GM21737 (cell line): ENCODE measurements at regions not wholly inside any gene's neighbourhood (a gene's known extent, or its start where the extent isn't known, plus 50 kb on each side); places are given as distances from the start of the nearest gene placed in this dataset.

Experiments used
- ATAC-seq: cut with Tn5 transposase; IDR thresholded peaks from one replicate; pipeline ENCODE4 v1.9.1; 2021; ENCODE audit warnings: mild to moderate bottlenecking, moderate library complexity; ENCODE audit not compliant: unreplicated experiment

DNA sequence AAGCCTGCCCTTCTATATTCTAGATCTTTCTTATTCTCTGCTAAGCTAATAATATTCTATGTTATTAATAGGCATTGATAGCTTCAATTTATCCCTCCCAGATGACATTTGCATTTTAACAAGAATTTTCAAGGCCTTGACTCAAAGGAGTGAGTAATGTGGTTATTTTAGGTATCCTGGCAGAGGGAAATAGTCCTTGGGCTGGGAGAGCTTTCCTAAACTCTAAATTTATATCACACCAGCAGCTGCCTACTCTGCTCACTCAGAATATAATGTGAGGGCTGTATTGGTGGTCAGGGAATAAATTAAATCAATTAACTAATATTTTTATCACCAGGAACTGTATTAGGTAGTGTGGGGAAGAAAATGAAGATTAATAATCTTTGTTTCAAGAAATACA, 74.8 kb upstream of the ADAM23 start:
- ATAC-seq: no peak

DNA sequence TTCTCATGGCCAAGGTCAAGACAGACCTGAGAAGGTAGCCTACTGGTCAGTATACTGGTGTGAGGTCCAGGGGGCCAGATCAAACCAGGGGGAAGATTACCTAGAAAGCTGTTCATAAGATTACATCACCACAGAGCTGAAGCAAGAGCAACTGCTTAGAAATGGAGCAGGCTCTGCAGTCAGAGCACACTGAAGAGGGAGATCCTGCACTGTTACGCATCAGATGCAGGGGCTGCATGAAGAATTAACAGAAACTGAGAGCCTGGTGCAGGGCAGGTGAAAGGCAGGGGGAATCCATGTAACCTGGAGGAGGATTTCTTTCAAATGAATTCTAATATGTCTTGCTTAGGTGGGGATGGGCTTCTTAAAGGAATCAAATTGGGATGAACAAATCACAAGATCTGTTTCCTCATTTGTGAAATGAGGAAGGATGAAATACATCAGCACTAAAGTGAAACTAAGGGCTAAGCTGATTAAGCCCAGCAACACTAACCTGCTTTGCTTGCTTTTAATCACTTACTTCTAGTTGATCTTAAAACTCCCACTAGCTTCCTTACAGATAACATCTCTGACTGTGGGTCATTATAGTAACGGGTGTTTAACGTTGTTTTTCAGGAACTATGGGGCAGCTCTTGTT, 74.3 kb upstream of the ADAM23 start:
- no peak for ATAC-seq

DNA sequence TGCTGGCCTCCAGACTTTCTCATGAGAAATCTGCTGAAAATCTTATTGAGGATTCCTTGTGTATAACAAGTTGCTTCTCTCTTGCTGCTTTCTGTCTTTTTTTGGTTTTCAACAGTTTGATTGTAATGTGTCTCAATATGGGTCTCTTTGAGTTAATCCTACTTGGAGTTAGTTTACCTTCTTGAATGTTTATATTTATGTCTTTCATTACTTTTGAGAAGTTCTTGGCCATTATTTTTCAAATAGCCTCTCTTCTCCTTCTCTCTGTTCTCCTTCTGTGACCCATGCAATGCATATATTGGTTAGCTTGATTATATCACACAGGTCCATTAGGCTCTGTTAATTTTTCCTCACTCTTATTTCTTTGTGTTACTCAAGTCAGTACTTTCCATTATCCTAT, 67.4 kb upstream of the ADAM23 start:
- ATAC-seq: no peak

DNA sequence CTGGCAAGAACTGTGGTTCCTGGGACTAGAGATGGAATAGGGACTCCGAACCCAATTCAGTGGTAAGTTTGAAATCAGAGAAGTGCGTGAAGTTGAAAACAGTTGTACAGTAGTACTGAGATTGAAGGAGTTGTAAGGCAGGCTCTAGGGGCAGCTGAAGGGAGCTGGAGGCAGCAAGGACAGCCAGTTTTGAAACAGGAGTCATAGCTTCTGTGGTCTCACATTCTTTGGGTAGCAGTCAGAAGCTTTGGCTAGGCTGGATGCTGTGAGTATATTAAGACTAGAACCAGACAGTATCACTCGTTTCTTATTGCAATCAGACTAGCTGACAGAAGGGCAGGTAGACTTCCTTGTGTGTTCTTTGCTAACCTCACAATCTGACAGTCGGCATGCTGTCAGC, 64.5 kb upstream of the ADAM23 start:
- no peak for ATAC-seq

DNA sequence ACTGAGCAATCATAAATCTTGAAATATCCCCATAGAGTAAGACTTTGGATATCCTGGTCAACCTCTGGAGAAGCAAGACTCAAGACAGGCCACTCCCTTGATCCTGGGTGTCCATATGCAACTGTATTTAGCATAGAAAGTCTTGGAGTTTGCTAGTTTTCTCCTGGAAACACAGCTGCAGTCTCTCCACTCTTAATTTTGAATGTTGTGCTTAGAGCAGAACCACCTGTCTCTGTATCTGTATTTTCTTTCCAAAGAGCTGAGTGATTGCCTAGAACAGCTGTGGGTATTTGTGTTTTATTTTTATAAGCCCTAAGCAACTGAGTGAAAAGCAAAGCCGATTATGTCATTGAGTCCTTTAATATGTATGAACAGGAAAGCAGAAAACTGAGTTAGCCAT, 64.1 kb upstream of the ADAM23 start:
- no peak for ATAC-seq

DNA sequence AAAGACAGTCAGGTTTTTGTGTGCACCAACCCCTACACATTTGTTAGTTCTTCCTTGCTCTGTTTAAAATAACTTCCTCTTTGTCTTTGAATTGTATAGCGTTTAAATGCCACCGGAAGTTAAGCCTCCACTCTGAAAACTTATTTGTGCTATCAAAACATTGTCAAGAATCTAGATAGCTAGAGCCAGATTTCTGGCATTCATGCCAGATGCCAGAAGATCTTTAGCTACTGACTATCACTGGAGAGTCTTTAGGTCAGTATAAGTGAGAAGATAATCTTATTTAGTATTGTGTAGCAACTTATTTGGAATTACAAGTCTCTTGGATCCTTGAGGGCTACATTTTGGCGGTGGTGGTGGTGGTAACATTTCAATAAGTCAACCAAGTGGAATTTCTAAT, 63.4 kb upstream of the ADAM23 start:
- no peak for ATAC-seq

DNA sequence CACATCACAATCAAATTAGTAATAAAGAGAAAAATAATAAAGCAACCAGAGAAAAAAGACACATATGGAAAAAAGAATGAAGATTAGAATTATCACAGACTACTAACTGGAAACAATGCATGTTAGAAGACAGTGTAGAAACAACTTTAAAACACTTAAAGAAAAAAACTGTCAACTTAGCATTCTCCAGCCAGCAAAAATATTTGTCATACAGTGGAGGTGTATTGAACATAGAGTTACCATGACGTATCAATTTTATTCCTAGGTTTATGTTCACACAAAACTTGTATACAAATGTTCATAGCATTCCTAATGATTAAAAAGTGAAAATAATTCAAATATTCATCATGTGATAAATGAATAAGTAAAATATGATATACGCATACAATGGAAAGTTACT, 61.5 kb upstream of the ADAM23 start:
- no peak for ATAC-seq

DNA sequence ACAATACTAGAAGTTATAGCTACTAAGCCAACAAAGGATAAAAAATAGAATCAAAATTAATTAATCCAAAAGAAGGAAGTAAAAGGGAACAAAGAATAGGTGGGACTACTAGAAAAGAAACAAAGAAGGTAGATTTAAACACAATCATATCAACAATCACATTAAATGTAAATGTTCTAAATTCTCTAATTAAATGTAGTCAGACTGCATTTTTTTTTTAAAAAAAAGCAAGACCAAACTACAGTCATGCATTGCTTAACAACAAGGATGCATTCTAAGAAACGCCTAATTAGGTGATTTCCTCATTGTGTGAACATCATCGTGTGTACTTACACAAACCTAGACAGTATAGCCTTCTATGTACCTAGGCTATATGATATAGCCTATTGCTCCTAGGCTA, 59.7 kb upstream of the ADAM23 start:
- no peak for ATAC-seq

DNA sequence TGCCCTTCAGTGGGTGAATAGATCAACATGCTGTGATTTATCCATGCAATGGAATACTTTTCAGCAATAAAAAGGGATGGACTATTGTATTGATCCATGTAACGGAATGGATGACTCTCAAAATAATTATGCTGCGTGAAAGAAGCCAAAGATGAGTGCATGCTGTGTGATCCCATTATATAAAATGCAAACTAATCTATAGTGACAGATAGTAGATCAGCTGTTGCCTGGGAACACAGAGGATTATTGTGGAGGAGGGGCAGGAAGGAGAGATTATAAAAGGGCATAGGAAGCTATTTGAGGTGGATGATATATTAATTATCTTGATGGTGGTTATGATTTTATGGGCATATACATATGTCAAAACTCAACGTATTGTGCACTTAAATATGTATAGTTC, 55.5 kb upstream of the ADAM23 start:
- no peak for ATAC-seq

DNA sequence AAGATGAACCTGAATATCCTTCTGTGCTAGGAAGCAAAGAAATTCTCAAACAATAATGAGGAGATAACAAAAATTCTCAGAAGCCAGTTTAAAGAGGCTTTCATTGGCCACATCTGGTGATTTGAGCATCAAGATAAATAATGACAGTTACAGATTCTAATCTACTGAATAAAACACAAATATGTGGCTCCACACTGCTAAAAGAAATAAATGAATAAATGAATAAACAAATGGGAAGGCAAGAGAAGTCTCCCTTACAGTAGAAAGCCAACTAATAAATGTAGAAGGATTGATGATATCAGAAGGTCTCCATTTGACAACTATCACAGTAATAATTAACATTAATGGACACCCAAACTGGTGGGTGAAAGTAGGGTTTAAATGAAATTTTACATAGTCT, 54.6 kb upstream of the ADAM23 start:
- no peak for ATAC-seq

DNA sequence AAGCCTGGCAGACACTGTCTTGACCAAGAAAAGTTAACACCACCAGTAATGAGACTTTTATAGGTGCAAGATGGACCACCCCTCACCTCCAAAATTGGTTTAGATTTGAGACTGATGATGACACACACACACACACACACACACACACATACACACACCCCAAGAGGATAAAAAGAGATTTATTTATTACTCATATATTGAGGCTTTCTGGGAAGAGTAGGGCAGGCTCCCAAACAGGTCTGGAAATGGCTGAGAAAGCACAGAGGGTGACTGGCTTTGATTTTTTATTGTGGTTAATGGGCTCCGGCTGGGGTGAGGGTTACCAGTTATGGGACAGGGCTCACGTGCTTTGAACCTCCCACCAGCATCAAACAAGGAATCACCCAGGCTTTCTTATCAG, 54.2 kb upstream of the ADAM23 start:
- ATAC-seq: no peak

DNA sequence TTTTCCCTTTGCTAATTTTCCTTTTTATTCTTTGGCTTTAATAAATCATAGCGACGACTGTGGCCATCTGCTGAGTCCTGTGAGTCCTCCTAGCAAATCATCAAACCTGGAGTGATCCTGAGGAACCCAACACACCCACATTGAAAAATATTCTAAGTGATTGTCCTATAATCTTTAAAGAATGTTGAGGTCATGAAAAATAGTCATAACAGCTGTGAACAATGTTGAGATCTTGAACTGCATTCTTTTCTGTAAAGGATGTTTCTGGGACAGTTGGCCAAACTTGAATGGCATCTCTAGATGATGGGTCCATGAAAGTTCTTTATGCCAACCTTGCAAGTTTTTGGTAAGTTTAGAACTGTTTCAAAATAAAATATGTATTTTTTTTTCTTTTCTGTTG, 53.2 kb upstream of the ADAM23 start:
- no peak for ATAC-seq

DNA sequence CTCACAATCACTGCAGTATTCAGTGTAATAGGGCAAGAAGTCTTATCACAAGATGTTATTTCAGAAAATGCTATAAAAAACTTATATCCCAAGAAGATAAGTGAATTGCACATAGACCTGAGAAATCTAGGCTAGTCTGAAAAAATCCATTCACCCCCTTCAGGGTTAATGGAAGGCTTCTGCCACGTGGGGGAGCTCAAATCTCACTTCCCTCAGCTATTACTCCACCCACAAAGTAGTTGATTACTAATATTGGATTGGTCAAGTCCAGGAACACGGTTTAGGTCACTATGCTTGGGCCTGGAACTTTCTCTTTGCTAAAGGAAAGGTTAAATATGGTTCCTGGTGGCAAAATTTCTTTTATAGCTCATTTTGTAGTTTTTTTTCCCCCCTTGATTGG, 51.2 kb upstream of the ADAM23 start:
- peak; percentile 96 for ATAC-seq
